ENCODE measurements at regions not wholly inside any gene's neighbourhood (a gene's known extent, or its start where the extent isn't known, plus 50 kb on each side); places are given as distances from the start of the nearest gene placed in this dataset.

DNA sequence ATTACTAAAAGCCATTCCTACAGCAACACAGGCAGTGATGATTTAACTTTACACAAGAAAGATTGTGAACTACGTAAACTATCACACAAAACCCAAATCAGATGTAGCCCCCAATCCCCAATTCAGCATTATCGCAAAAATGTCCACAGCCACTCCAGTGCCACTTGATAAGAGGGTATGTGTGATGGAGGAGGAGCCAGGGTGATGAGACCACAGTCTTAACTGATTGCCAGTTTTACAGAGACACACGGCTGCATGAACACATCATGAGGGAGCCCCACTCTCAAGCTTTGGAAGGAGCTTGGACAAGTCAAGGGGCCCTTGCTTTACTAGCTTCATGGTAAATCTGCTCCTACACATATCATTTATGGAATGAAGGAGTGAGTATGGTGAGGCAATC, 116.0 kb downstream of the FAM161A start:
- Histone ChIP-seq H4K8ac (ENCODE audit: extremely low read depth, insufficient read depth, low read length) (no peak overlapping the region), H3K9ac (replicated peaks in 1 of 4; ENCODE audit: extremely low read depth in 1 of 4, low read depth in 3 of 4, low read length in 3 of 4) (no peak overlapping the region), H2BK20ac (ENCODE audit: low read length) (no peak overlapping the region), H3K79me1 (ENCODE audit: low read depth, low read length) (no peaks in the 10 kb centered on the region), H4K20me1 (replicated peaks in 1 of 2; ENCODE audit: control insufficient read depth in 1 of 2, insufficient read depth in 2 of 2, low read length in 2 of 2) (no peaks in the 10 kb centered on the region), H3K9me3 (ENCODE audit: insufficient read depth in 2 of 2, low read depth in 1 of 2, low read length in 1 of 2) (no peaks in the 10 kb centered on the region), H3K36me3 (ENCODE audit: control insufficient read depth in 2 of 4, insufficient read depth in 4 of 4, low read length in 3 of 4) (no peaks in the 10 kb centered on the region), H2BK5ac (ENCODE audit: low read depth, low read length) (no peak overlapping the region), H3K79me2 (ENCODE audit: control insufficient read depth in 1 of 2, insufficient read depth in 2 of 2, low read length in 2 of 2) (no peaks in the 10 kb centered on the region), H3K4ac (replicated peaks; ENCODE audit: insufficient read length, low read depth, low read length) (no peak overlapping the region), H2BK12ac (ENCODE audit: low read depth, low read length) (no peak overlapping the region), H3K4me3 (ENCODE audit: extremely low read depth in 1 of 4, insufficient read depth in 2 of 4, low read depth in 3 of 4, low read length in 4 of 4) (no peak overlapping the region), H2BK15ac (ENCODE audit: low read length) (no peak overlapping the region), H3K27ac (ENCODE audit: low read depth, low read length) (no peak overlapping the region), H3K14ac (ENCODE audit: insufficient read length) (no peak overlapping the region), H3K56ac (replicated peaks; ENCODE audit: insufficient read length, low read depth, low read length) (no peak overlapping the region), H3K23ac (ENCODE audit: insufficient read length) (no peak overlapping the region), H3K4me1 (replicated peaks in 1 of 4; ENCODE audit: control insufficient read depth in 3 of 4, insufficient read depth in 4 of 4, low read length in 3 of 4) (no peaks in the 10 kb centered on the region), H2AFZ (ENCODE audit: low read length) (no peak overlapping the region), H3K4me2 (ENCODE audit: insufficient read depth in 1 of 2, low read depth in 2 of 2, low read length in 2 of 2) (no peak overlapping the region), H2AK5ac (ENCODE audit: low read depth, low read length) (no peak overlapping the region), H3K27me3 (replicated peaks in 1 of 4; ENCODE audit: control insufficient read depth in 3 of 4, extremely low read depth in 1 of 4, insufficient read depth in 3 of 4, low read length in 3 of 4) (no peaks in the 10 kb centered on the region), H4K91ac (replicated peaks; ENCODE audit: insufficient read length, low read length) (no peak overlapping the region), H3K18ac (ENCODE audit: extremely low read depth, low read length) (no peak overlapping the region), H4K5ac (ENCODE audit: insufficient read length, low read depth, low read length) (no peak overlapping the region), H2BK120ac (replicated peaks; ENCODE audit: low read depth, low read length) (no peak overlapping the region), H3K23me2 (ENCODE audit: low read depth, low read length) (no peaks in the 10 kb centered on the region)
- 88% methylated on average over 3 of the region's 3 CpGs; no CpG with 5 or more reads in 1 of the 2 experiments for whole genome bisulfite sequencing, 2 experiments (ENCODE audit: extremely low coverage in 1 of 2, insufficient coverage in 1 of 2, insufficient read length in 1 of 2, insufficient replicate concordance in 2 of 2, low coverage in 1 of 2, low lambda C conversion rate in 2 of 2, missing lambda C conversion rate in 1 of 2)
- ChIA-PET POLR2A (ENCODE audit: partially characterized antibody) (no interaction called here), CTCF (ENCODE audit: partially characterized antibody) (interaction anchor here (0.6 kb wide), 1 partner anchor 564 kb away, joined by 3 read pairs; no protein-coding TSS in a partner anchor)
- FAIRE-seq (no peak), DNase-seq (ENCODE audit: low read depth in 1 of 2, low spot score in 2 of 2) (no peak)
- no peak for TF ChIP-seq TAF7 (optimal IDR thresholded peaks at IDR 0.05; ENCODE audit: borderline replicate concordance, low read depth, low read length)
- no peak for TF ChIP-seq TBP (IDR thresholded peaks at IDR 0.05; ENCODE audit: low read depth, low read length)
- TF ChIP-seq GTF2F1 (IDR thresholded peaks at IDR 0.05; ENCODE audit: borderline replicate concordance, low read depth, low read length), result no peak
- no peak for TF ChIP-seq JUND (IDR thresholded peaks at IDR 0.05; ENCODE audit: low read length)
- TF ChIP-seq ATF3 (IDR thresholded peaks at IDR 0.05; ENCODE audit: insufficient read depth, low read depth, low read length), result no peak
- TF ChIP-seq, protein P1, sequence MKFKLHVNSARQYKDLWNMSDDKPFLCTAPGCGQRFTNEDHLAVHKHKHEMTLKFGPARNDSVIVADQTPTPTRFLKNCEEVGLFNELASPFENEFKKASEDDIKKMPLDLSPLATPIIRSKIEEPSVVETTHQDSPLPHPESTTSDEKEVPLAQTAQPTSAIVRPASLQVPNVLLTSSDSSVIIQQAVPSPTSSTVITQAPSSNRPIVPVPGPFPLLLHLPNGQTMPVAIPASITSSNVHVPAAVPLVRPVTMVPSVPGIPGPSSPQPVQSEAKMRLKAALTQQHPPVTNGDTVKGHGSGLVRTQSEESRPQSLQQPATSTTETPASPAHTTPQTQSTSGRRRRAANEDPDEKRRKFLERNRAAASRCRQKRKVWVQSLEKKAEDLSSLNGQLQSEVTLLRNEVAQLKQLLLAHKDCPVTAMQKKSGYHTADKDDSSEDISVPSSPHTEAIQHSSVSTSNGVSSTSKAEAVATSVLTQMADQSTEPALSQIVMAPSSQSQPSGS (IDR thresholded peaks at IDR 0.05; ENCODE audit: low read length), result no peak
- no peak for TF ChIP-seq NRF1 (IDR thresholded peaks at IDR 0.05; ENCODE audit: low read depth, low read length)

Data from H1 (cell line).